ENCODE measurements at regions not wholly inside any gene's neighbourhood (a gene's known extent, or its start where the extent isn't known, plus 50 kb on each side); places are given as distances from the start of the nearest gene placed in this dataset.
"Not testable (repeated sequence)": the region's sequence is repeated elsewhere in the genome, so short reads cannot be mapped to it uniquely, and the experiment has no call there.

DNA sequence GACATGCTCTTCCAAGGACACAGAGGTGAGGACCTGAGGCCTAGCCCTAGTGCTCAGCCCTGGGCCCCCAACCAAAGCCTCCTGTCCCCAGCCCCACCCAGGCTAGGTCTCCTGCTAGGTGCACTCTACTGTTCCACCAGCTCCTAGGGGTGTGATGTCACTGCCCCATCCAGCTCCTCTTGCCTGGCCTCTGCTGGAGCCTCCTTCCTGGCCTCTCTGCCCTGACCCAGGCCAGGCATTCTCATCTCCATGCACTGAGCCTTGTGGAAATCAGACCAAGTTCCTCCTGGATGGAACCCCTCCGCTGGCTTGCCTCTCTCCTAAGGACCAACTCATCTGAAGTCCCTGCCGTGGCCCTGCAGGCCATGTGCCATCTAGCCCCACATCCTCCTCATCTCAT is 156.8 kb downstream of the INHBB start:
- no peak for DNase-seq

DNA sequence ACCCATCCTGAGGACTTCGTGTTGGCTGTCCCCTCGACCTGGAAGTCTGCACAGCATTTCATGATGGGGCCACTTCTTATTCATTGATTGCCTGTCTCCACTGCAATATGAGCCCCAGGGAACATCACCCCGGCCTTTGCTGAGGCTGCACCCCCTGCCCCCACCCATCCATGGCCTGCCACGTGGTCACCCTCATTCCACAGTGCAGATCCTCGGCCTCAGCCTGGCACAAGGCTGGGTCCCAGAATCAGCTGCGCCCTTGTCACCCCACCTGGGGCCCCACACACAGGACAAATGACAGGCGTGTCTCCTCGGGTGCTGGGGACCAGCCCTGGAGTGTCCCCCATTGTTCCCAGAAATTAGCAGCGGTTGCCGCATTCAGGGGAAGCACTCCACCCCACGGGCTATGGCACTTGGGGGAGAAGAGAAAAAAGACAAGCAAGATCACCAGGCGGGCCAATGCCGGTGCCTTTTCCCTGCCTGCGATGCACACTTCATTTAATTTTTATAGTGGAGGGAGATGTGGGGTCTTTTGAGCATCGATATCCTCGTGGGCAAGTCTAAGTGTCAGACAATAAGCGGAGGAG is 157.4 kb downstream of the INHBB start:
- DNase-seq = no peak

GRCh38 chr2:120503793-120504571 is 158.0 kb downstream of the INHBB start:
- no peak for DNase-seq

DNA sequence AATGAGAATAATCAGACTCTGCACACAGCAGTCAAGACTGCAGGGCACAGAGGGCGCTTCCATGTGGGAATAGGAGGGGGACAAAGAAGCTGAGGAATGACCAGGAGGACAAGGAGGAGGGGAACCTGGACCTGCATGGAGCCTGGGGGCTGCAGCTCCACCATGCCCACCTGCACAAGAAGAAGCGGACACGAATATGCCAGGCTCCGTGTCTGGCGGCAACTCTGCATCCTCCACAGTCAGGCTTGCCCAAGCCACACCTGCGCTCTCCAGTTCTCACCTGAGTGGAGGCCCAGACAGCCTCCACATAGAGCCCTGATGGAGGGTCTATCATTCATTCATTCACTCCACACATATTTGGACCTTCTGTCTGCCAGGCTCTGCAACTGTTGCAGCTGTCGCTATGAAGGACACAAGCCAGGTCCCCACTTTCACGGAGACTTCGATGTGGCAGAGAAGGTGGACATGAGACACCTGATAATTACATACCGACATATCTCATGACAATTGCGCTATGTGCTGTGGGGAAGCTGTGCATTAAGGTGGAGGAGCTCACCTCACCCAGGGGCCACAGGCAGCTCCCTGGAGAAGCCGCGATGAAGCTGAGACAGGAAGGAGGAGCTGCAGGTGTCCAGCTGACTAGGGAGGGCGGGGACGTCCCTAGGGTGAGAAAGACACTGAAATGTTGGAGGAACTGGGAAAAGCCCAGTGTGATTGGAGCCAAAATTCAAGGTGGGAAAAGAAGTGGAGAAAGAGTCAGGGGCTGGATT is 159.2 kb downstream of the INHBB start:
- DNase-seq = no peak

GRCh38 chr2:120508567-120509041 is 162.7 kb downstream of the INHBB start:
- no peak for DNase-seq

DNA sequence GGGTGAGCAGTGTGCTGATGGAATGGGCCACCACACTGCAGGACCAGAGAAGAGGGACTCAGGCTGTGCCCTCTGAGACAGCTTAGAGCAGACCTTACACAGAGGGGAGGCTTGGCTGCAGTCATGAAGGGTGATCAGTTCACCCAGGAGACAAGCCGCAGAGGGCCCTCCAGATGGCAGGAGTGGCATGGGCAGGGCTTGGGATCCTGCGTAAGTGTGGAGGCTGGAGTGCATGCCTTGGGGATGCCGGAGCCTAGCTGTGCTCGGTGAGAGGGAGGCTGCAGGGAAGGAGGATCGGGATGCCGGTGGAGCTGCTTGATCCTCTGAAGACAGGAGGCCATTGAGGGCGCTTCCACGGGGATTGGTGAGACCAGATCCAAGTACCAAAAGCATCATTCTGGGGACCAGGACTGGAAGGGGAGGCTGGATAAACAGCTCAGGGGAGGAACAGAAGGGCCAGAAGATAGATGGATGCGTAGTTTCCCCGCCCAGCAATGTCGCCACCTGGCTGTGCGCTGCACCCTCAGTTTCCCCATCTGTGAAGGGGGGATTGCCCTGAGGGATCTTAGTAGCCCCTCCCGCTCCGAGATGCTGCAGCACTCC is 163.4 kb downstream of the INHBB start:
- no peak for DNase-seq

DNA sequence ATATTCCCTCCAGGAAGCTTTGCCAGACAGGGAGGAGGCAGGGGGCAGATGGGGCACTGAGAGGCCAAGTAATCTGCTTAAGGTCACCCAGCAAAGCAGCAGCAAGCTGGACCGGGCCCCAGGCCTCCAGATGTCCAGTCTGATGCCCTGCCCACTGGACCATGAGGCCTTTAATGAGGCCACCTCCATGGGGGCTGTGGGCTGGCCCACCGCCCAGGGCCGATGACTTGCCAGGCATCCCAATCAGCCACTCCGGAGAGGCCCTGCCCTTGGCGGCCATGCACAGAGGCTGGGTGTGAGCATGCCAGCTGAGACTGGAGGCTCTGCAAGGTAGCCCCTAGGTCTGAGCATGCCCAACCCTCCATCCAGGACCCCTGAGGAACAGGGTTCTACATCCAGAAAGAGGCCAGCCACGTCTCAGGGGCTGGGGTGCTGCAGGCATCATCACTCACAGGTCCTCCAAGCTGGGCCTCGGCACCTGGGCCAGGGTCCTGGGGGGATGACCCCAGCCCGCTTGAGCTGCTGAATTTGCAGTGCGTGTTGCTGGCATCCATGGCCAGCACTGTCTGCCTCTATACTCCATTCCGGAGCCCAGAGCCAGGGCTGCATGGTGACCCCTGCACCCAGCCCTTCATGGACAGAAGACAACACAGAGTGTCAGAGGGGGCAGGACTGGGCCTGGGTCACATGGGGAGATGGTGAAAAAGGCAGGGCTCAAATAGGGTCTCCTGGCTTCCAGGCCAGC is 164.2 kb downstream of the INHBB start:
- DNase-seq = no peak

DNA sequence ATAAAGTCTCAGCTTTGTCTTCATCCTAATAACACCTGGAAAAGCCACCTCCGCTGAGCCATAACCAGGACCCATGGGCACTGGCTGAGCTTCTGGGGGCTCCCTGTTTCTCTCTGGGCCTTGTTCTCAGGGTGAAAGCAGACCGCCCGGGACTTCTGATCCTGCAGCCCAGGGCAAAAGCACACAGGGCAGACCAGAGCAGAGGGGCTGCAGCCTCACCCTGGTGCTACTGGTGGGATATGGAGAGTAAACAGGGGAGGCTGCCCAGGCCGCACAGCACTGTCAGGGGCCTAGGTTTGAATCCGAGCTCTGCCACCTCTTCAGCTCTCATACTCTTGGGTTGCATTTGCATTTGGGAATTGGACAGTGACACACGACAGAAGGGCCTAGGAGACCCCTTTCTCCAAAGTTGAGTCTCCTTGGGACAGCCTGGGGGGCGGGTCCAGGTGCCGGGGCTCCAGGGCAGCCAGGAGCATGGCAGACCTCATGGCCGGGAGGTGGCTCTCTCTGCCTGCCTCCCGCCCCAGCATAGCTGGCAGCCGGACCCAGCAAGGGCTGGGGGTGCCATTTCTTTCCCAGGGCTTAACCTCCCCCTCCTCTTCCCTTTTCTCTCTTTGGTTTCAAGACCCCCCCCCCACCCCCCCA is 164.9 kb downstream of the INHBB start:
- DNase-seq = no peak

- no peak for DNase-seq
Observed at GRCh38 chr2:120511536-120511935, 165.6 kb downstream of the INHBB start.

GRCh38 chr2:120511947-120512710 is 166.2 kb downstream of the INHBB start:
- no peak for DNase-seq

DNA sequence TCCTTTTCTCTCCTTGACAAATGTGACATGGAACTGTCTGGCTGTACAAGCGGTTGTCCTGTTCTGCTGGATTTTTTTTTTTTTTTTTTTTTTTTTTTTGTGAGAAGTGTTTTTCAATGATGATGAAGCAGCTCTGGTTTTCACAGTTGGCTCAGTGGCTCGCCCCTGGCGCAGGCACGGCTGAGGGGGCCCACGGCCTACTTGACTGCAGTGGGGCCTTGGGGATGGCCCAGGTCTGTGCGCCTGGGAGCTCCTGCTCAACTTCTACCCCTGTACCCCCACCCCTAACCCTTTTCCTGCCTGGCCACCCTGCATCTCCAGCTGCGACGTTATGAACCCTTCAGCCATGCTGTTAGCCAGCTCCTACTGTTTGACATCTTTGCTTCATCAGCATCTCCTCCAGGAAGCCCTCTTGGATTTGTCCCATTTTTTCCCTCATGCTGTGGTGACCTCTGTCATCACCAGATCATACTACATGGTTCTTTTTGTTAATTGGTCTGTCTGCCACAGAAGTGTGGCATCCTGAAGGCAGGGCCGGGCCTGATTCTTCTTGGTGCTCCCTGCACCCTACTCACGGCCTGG is 167.9 kb downstream of the INHBB start:
- no peak for DNase-seq

DNA sequence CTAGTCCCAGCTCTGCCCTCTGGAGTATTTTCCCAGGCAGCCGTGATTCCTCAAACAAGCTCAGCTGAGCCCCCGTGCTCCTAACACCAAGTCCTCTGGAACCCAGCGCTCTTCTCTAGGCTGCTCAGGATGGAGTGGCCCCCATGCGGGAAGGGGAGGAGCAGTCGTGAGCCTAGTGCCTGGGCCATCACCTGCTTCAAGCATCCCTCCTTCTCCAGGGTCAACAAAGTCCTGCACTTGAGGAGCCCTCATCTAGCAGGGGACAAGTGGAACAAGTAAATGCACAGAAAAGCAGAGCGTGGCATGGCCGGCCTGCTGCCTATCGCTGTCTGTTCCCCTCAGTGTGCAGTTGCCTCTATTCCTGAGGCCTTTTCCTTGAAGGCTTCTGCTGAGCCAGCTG is 168.6 kb downstream of the INHBB start:
- DNase-seq = no peak

DNA sequence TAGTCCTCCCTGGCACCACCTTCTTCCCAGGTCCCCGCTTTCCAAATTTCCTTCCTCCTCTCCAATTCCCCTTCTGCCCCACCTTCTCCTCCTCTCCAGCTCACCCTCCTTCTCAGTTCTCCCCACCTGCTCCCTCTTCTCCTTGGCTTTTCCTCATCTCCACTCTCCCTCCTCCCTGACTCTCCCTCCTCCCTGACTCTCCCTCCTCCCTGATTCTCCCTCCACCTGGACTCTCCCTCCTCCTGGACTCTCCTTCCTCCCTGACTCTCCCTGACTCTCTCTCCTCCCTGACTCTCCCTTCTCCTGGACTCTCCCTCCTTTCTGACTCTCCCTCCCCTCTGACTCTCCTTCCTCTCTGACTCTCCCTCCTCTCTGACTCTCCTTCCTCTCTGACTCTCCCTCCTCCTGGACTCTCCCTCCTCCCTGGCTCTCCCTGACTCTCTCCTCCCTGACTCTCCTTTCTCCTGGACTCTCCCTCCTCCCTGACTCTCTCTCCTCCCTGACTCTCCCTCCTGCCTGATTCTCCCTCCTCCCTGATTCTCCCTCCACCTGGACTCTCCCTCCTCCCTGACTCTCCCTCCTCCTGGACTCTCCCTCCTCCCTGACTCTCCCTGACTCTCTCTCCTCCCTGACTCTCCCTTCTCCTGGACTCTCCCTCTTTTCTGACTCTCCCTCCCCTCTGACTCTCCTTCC is 169.3 kb downstream of the INHBB start:
- not testable (repeated sequence) for DNase-seq

- no peak for DNase-seq
Observed at GRCh38 chr2:120515759-120516678, 170.1 kb downstream of the INHBB start.

- no peak for DNase-seq
Observed at GRCh38 chr2:120516679-120517314, 170.9 kb downstream of the INHBB start.

GRCh38 chr2:120517751-120518469 is 172.0 kb downstream of the INHBB start:
- DNase-seq = peak; percentile 16

DNA sequence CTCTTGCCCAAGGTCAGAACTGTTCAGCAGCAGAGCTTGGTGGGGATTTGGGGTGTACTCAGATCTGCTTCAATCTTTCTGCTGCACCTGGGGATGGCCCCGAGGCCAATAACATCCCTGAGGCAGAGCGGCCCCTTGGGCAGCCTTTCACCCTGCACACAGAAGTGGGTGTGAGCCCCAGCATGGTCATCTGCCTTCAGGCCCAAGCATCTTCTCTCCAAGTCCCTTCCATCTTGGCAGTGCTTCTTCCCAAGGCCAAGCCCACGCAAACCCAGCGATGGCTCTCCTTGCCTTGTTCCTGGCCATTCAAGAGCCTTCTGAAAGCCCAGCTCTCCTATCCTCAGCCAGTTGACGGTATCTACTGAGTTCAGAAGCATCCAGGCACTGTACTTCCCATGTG is 172.9 kb downstream of the INHBB start:
- DNase-seq = no peak

GRCh38 chr2:120519469-120519868 is 173.5 kb downstream of the INHBB start:
- DNase-seq = no peak

Measured in NCI-H2227 treated with DMSO at 0.1 percent for 48 hours (cell line).